ENCODE measurements at regions not wholly inside any gene's neighbourhood (a gene's known extent, or its start where the extent isn't known, plus 50 kb on each side); places are given as distances from the start of the nearest gene placed in this dataset.

DNA sequence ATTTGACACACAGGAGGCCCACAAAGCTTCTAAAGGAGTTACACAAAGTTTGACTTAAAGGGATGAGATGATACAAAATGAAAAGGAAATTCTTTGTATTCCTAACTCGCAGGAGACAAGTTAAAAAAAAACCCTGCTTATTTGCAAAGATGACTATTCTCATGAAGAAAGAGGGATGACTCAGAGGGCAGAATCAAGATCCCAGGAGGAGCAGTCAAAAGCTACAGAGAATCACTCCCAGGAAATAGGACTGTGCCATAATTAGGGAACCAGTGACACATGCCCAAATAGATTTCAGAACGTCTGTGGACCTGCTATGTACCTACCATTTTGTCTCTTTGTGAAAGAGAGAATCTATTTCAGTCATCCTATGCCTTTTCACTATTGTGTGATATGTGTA, 103.5 kb upstream of the ARRDC3 start:
- TF ChIP-seq, protein P1, sequence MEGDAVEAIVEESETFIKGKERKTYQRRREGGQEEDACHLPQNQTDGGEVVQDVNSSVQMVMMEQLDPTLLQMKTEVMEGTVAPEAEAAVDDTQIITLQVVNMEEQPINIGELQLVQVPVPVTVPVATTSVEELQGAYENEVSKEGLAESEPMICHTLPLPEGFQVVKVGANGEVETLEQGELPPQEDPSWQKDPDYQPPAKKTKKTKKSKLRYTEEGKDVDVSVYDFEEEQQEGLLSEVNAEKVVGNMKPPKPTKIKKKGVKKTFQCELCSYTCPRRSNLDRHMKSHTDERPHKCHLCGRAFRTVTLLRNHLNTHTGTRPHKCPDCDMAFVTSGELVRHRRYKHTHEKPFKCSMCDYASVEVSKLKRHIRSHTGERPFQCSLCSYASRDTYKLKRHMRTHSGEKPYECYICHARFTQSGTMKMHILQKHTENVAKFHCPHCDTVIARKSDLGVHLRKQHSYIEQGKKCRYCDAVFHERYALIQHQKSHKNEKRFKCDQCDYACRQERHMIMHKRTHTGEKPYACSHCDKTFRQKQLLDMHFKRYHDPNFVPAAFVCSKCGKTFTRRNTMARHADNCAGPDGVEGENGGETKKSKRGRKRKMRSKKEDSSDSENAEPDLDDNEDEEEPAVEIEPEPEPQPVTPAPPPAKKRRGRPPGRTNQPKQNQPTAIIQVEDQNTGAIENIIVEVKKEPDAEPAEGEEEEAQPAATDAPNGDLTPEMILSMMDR (IDR thresholded peaks at IDR 0.05; ENCODE audit: low read depth, low read length) = no peak
- no peak for TF ChIP-seq POLR2A (IDR thresholded peaks at IDR 0.05; ENCODE audit: extremely low read depth, insufficient read length)

Measured in NB4 (cell line).